Karpas-422 (cell line): ENCODE measurements at regions not wholly inside any gene's neighbourhood (a gene's known extent, or its start where the extent isn't known, plus 50 kb on each side); places are given as distances from the start of the nearest gene placed in this dataset.

ENCODE experiments used
- DNase-seq: peaks from one replicate; pipeline ENCODE4 v3.0.0-alpha.2; 2015
- H2AFZ ChIP-seq: fragments of 200-600 bp; sonication (generic); 2 replicates; pipeline ENCODE4 v1.6.1; 2014; ENCODE audit warnings: antibody characterized with exemption, low read length, mixed read lengths
- H3K27ac ChIP-seq: fragments of 200-600 bp; sonication (generic); 2 replicates; pipeline ENCODE4 v1.5.1; 2014; ENCODE audit warnings: mild to moderate bottlenecking, low read length, moderate library complexity
- H3K27me3 ChIP-seq: fragments of 200-600 bp; sonication (generic); 2 replicates; pipeline ENCODE4 v1.6.1; 2014; ENCODE audit warnings: low read length, mixed read lengths
- H3K36me3 ChIP-seq: fragments of 200-600 bp; sonication (generic); 2 replicates; pipeline ENCODE4 v1.6.1; 2014; ENCODE audit warnings: low read length, mixed read lengths; ENCODE audit not compliant: insufficient read depth
- H3K4me1 ChIP-seq: fragments of 200-600 bp; sonication (generic); 2 replicates; pipeline ENCODE4 v1.6.1; 2014; ENCODE audit warnings: mild to moderate bottlenecking, low read length, mixed read lengths
- H3K4me2 ChIP-seq: fragments of 200-600 bp; sonication (generic); 2 replicates; pipeline ENCODE4 v1.6.1; 2014; ENCODE audit warnings: low read length, low read depth, mild to moderate bottlenecking; ENCODE audit not compliant: poor library complexity, severe bottlenecking
- H3K4me3 ChIP-seq: fragments of 200-600 bp; sonication (generic); 2 replicates; pipeline ENCODE4 v1.5.1; 2014; ENCODE audit warnings: mild to moderate bottlenecking, antibody characterized with exemption, low read length, mixed read lengths
- H3K79me2 ChIP-seq: fragments of 200-600 bp; sonication (generic); 2 replicates; pipeline ENCODE4 v1.6.1; 2014; ENCODE audit warnings: mild to moderate bottlenecking, low read length, mixed read lengths
- H3K9ac ChIP-seq: fragments of 200-600 bp; sonication (generic); 2 replicates; pipeline ENCODE4 v1.6.0; 2014; ENCODE audit warnings: low read length
- H3K9me2 ChIP-seq: fragments of 200-600 bp; sonication (generic), shearing (Covaris generic); replicated peaks from 2 replicates; pipeline ENCODE4 v1.6.0; 2014; ENCODE audit warnings: mild to moderate bottlenecking, low read length, moderate library complexity; ENCODE audit not compliant: insufficient read depth
- H3K9me3 ChIP-seq: fragments of 300-700, 200-600 bp; sonication (generic); 2 replicates; pipeline ENCODE4 v1.6.1; 2014; ENCODE audit warnings: low read length, mixed read lengths
- H4K20me1 ChIP-seq: fragments of 200-600 bp; sonication (generic); 2 replicates; pipeline ENCODE4 v1.6.1; 2014; ENCODE audit warnings: mild to moderate bottlenecking, antibody characterized with exemption, low read length, low read depth; ENCODE audit not compliant: insufficient read depth

DNA sequence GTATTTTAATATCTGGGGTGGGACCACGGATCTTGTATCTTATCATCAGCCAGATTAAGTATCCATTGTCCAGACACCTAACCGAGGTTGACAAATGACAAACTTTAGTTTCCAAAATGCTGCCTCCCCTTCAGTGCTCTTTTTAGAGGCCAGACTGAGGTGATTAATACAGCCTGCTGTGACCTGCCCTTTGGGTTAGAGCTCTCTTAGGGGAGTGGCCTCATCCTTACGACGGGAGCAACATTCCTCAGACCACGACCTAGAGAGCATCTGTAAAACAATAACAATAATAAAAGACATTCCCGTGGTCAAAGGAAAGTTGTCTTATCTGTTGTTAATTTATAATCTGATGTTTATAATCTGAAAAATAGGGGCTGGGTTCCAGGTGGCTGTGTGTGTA is 405.3 kb downstream of the LPIN1 start:
- Histone ChIP-seq H3K4me1 (peaks cover 22% of the 10 kb centered on the region), H3K79me2 (no peaks in the 10 kb centered on the region), H3K4me2 (no peak overlapping the region), H3K9ac (no peak overlapping the region), H3K27me3 (no peaks in the 10 kb centered on the region; the same call in 1 of the 2 replicates), H3K27ac (no peak overlapping the region), H3K9me2 (no peaks in the 10 kb centered on the region), H3K4me3 (no peak overlapping the region), H3K9me3 (no peaks in the 10 kb centered on the region), H3K36me3 (no peaks in the 10 kb centered on the region), H2AFZ (no peak overlapping the region), H4K20me1 (no peaks in the 10 kb centered on the region)
- no peak for DNase-seq

DNA sequence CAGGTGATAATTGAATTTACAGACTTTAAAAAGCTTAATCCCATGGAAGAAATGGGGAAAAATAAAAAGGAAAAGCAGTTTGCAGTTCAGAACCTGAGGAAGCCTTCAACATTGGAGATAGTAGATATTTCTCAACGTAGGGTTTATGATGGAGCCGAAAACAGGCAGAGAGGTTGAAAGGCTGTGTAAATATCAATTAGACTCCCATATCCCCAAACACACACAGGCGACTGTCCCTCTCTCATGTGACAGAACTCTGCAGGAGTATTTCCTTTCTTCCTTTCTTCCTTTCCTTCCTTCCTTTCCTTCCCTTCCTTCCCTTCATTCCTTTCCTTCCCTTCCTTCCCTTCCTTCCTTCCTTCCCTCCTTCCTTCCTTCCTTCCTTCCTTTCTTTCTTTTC is 406.5 kb downstream of the LPIN1 start:
- Histone ChIP-seq H4K20me1 (no peaks in the 10 kb centered on the region), H3K36me3 (no peaks in the 10 kb centered on the region), H3K9me2 (no peaks in the 10 kb centered on the region), H3K4me1 (peaks cover 22% of the 10 kb centered on the region), H3K9me3 (no peaks in the 10 kb centered on the region), H3K4me3 (no peak overlapping the region), H3K27ac (no peak overlapping the region), H3K27me3 (no peaks in the 10 kb centered on the region; the same call in 1 of the 2 replicates), H3K4me2 (no peak overlapping the region), H3K9ac (no peak overlapping the region), H2AFZ (no peak overlapping the region), H3K79me2 (no peaks in the 10 kb centered on the region)
- no peak for DNase-seq

DNA sequence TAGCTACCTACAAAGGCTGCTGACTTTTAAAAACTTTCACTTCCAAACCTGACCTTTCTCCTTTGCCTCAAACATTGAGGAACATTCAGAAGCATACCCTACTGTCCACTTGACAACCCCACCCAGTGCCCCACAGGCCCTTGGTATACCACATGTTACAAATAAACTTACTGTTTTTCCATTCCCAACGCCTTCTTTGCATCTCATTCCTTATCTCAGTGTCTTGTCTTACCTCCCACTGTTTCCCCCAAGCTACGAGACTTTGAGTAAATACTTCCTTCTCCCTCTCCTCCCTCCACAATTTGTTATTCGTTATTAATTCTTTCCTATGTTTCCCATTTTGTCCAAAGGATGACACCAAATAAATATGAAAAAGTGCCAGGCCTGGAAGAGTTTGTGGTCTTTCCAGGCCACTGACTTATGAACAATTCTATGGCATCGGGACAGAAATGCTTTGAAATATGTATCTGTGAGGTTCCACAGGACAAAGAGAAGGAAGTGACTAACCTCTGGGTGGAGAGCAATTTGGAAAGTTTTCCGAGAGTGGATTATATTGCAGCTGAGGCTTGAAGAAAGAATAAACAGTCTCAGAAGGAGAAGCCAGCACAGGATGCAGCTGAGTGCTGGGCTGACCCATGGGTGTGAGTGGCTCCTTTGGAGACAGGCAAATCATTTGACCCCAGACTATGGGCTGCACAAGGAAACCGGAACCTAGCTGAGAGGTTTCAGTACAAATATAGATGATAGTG is 409.0 kb downstream of the LPIN1 start:
- 0 out of 2 replicates have a peak overlapping the region, but pooled peaks have one; percentile 20 for H2AFZ ChIP-seq

DNA sequence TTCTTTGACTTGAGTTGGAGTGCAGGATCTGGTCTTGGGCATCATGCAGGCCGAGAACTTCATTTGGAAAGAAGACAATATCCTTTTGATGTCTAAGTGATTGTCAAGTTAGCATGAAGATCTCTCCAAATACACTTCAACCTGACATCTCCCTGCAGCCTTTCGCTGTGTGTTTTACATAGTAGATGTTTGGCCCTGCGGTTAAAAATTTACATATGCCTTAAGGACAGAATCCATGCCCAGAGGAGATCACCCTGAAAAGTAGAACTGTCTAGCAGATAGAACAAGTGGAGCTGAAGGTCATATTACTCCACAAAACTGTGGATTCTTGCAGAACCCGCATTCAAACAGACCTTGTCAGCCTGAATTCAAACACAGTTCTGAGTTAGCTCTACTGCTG is 409.9 kb downstream of the LPIN1 start:
- Histone ChIP-seq H3K79me2 (no peaks in the 10 kb centered on the region), H3K4me1 (peaks cover 22% of the 10 kb centered on the region), H3K4me3 (no peak overlapping the region), H3K9me2 (no peaks in the 10 kb centered on the region), H3K36me3 (no peaks in the 10 kb centered on the region), H4K20me1 (no peaks in the 10 kb centered on the region), H3K9ac (no peak overlapping the region), H2AFZ (no peak overlapping the region), H3K27ac (no peak overlapping the region), H3K9me3 (no peaks in the 10 kb centered on the region), H3K4me2 (no peak overlapping the region), H3K27me3 (no peaks in the 10 kb centered on the region)
- no peak for DNase-seq

More for the DNA sequence above, 409.0 kb downstream of the LPIN1 start:
- DNase-seq: no peak
- H3K4me3 ChIP-seq: no peak overlapping the region
- no peaks in the 10 kb centered on the region for H3K79me2 ChIP-seq
- no peak overlapping the region for H3K9ac ChIP-seq
- no peak overlapping the region for H3K27ac ChIP-seq
- no peaks in the 10 kb centered on the region for H3K36me3 ChIP-seq
- H3K9me3 ChIP-seq: no peaks in the 10 kb centered on the region
- no peaks in the 10 kb centered on the region for H3K9me2 ChIP-seq
- H3K4me2 ChIP-seq: no peak overlapping the region
- no peaks in the 10 kb centered on the region for H3K27me3 ChIP-seq
- peaks cover 22% of the 10 kb centered on the region for H3K4me1 ChIP-seq
- H4K20me1 ChIP-seq: no peaks in the 10 kb centered on the region

DNA sequence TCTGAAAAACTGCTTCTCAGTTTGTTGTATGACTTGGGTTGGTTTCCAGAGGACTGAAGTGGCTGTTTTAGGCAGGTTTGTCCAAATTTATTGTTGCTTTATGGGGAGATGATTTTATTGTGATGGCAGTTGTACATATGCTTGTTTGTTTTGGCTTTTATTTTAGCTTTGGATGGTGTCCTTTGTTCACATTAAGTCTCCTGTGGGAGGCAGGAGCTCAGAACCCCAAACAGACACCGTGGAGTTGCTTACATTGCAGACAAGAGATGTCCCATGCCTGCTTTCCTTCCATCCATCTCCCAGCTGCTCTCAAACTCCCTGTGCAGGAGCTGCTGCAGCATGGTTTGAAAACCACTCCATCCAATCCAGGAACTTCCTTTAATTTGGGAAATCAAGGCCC is 414.7 kb downstream of the LPIN1 start:
- no peaks in the 10 kb centered on the region for H3K9me3 ChIP-seq

DNA sequence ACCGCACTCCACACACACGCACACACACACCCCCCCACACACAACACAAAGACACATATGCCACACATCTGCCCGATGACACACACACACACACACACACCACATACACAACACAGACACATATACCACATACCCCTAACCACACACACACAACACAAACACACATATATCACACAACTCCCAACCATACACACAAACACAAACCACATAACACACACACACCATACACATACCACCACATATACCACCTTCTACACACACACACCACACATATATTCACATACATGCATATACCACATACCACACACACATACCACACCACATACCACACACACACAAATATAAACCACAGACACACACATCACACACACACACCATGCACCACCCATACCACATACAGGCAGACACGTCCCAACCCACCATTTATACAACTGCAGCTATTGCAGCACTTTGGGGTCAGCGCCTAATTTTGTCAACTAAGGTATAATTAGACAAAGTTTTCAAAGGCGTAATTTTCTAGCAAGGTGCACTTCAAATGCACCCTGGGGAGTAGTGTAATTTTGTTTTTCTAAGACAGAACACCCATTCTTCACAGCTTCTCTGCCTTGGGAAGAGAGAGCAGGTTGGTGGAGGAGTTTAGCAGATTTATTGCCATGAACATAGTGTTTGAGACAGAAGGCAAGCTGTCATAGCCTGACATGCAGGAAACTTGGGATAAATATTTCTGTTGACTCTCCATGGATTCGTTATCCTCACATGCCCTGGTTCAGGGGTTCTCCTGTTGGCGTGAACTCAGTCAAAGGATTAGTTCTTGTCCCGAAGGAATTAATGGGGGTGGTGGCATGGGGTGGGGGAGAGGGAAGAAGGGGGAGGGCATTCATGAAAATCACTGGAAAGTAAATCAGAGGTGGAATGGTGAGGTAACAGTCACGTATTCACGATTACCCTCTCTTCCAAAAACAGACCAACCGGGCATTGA is 416.1 kb downstream of the LPIN1 start:
- no peaks in the 10 kb centered on the region for H3K27me3 ChIP-seq
- H3K9me2 ChIP-seq: no peaks in the 10 kb centered on the region
- DNase-seq: no peak
- H3K36me3 ChIP-seq: no peaks in the 10 kb centered on the region
- no peaks in the 10 kb centered on the region for H3K9me3 ChIP-seq
- H3K9ac ChIP-seq: no peak overlapping the region
- no peaks in the 10 kb centered on the region for H3K79me2 ChIP-seq
- H3K27ac ChIP-seq: no peak overlapping the region
- H3K4me1 ChIP-seq: 0 out of 2 replicates have a peak, but pooled peaks cover 4% of the 10 kb centered on the region
- no peaks in the 10 kb centered on the region for H4K20me1 ChIP-seq
- H2AFZ ChIP-seq: no peak overlapping the region
- H3K4me3 ChIP-seq: no peak overlapping the region
- H3K4me2 ChIP-seq: no peak overlapping the region

More for the DNA sequence above, 414.7 kb downstream of the LPIN1 start:
- Histone ChIP-seq H3K4me3 (no peak overlapping the region), H3K79me2 (no peaks in the 10 kb centered on the region), H3K36me3 (no peaks in the 10 kb centered on the region), H3K4me2 (no peak overlapping the region), H4K20me1 (no peaks in the 10 kb centered on the region), H2AFZ (no peak overlapping the region), H3K27ac (no peak overlapping the region), H3K4me1 (peaks cover 9% of the 10 kb centered on the region), H3K27me3 (no peaks in the 10 kb centered on the region), H3K9ac (no peak overlapping the region), H3K9me2 (no peaks in the 10 kb centered on the region)
- no peak for DNase-seq

DNA sequence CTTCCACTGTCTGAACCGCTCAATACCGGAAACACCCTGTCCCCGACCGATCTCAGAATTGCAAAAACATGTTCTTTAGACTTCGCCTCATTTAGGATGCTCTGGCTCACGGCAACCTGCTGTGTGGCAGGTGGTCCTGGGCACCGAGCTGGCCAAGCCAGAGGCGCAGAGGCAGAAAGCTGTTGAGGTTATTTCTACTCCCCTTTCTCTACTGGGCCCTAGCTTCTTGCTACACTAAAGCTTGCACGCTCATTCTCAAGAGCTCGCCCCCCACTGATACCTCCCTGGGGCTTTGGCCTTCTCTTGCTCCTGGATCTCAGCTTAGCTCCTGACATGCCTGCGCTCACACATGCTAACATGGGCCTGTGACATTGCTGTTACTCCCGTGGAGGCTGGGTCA is 417.4 kb downstream of the LPIN1 start:
- H2AFZ ChIP-seq: no peak overlapping the region
- peaks cover 9% of the 10 kb centered on the region for H3K4me1 ChIP-seq

DNA sequence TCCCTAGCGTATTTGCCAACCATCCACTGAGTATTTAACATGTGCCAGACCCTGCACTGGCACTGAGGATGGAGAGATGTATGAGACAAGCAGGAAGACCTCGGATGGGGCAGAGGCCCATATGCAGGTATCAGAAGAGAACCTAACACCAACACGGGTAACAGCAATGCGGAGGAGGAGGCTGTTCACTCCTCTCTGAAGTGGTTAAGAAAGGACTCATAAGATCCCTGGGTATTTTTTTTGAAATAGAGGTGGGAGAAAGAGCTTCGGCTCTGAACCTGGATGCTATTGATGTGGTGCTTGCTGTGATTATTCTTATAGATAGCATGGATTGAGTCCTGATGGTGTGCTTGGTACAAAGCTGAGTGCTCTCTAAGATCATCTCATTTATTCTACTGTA is 418.3 kb downstream of the LPIN1 start:
- no peak overlapping the region for H3K4me2 ChIP-seq
- DNase-seq: no peak
- no peak overlapping the region for H3K4me3 ChIP-seq
- H2AFZ ChIP-seq: no peak overlapping the region
- H3K27me3 ChIP-seq: no peaks in the 10 kb centered on the region
- no peaks in the 10 kb centered on the region for H3K9me3 ChIP-seq
- peaks cover 17% of the 10 kb centered on the region for H3K4me1 ChIP-seq
- H3K79me2 ChIP-seq: no peaks in the 10 kb centered on the region
- no peaks in the 10 kb centered on the region for H4K20me1 ChIP-seq
- no peaks in the 10 kb centered on the region for H3K36me3 ChIP-seq
- no peak overlapping the region for H3K27ac ChIP-seq
- no peaks in the 10 kb centered on the region for H3K9me2 ChIP-seq
- no peak overlapping the region for H3K9ac ChIP-seq

More for the DNA sequence above, 417.4 kb downstream of the LPIN1 start:
- no peak overlapping the region for H3K4me3 ChIP-seq
- DNase-seq: no peak
- H3K9me3 ChIP-seq: no peaks in the 10 kb centered on the region
- H3K79me2 ChIP-seq: no peaks in the 10 kb centered on the region
- H3K27ac ChIP-seq: no peak overlapping the region
- no peaks in the 10 kb centered on the region for H3K36me3 ChIP-seq
- H3K9ac ChIP-seq: no peak overlapping the region
- H3K4me2 ChIP-seq: no peak overlapping the region
- H3K27me3 ChIP-seq: no peaks in the 10 kb centered on the region
- no peaks in the 10 kb centered on the region for H3K9me2 ChIP-seq
- no peaks in the 10 kb centered on the region for H4K20me1 ChIP-seq
